NCI-H510A (cell line): ENCODE measurements at regions not wholly inside any gene's neighbourhood (a gene's known extent, or its start where the extent isn't known, plus 50 kb on each side); places are given as distances from the start of the nearest gene placed in this dataset.
"Not testable (repeated sequence)": the region's sequence is repeated elsewhere in the genome, so short reads cannot be mapped to it uniquely, and the experiment has no call there.

Experiments
- DNase-seq: peaks from one replicate; lab custom pipeline; 2025; lab: John Stamatoyannopoulos, UW

DNA sequence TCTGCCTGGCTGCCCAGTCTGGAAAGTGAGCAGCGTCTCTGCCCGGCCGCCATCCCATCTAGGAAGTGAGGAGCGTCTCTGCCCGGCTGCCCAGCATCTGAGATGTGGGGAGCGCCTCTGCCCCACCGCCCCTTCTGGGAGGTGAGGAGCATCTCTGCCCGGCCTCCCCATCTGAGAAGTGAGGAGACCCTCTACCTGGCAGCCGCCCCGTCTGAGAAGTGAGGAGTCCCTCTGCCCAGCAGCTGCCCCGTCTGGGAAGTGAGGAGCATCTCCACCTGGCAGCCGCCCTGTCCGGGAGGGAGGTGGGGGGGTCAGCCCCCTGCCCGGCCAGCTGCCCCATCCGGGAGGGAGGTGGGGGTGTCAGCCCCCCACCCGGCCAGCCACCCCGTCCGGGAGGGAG is 644.2 kb upstream of the PRMT6 start:
- DNase-seq = not testable (repeated sequence)

DNA sequence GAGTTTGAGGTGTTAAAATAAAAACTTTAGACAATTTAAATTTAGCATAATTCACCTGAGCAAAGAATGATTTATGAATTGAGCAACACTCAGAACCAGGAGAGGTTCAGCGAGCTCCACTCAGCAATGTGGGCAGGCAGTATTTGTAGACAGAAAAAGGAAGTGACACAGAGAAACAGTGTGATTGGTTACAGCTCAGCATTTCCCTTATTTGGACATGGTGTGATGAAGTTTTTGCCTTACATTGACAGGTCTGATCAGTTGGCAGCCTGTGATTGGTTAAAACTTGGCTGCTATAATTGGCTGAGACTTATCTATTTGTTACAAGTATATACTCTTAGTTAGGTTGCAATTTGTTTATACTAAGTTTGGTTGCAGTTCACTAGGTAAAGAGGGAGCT is 621.2 kb upstream of the PRMT6 start:
- no peak for DNase-seq

DNA sequence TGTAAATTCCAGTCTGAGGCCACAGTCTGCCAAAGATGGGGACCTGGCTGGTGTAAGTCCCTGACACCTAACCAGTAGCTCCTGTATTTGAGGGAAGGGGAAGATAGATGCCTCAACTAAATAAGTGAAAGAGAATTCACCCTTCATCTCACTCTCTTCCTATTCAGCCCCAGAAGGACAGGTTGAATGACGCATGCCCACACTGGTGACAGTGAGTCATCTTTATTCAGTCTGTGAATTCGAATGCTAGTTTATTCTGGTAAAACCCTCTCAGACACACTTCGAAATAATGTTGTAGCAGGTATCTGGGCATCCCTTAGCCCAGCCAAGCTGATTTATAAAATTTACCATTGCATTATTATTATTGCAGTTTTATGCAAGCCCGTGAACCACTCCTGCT is 617.0 kb upstream of the PRMT6 start:
- DNase-seq = no peak

DNA sequence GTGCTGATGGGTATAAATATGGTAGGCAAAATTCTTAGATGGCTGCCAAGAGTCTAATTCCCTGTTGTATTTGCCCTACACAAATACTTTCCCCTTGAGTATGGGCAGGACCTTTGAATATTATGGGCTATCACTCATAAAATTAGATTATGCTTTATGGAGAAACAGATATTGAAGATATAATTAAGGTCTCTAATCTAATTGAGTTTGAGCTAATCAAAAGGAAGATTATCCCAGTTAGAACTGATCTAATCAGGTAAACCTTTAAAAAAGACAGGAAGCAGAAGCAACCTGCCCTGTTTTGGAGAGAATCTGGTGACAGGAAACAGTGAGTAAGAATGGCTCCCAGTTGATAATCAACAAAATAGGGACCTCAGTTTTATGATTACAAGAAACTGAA is 609.0 kb upstream of the PRMT6 start:
- no peak for DNase-seq

DNA sequence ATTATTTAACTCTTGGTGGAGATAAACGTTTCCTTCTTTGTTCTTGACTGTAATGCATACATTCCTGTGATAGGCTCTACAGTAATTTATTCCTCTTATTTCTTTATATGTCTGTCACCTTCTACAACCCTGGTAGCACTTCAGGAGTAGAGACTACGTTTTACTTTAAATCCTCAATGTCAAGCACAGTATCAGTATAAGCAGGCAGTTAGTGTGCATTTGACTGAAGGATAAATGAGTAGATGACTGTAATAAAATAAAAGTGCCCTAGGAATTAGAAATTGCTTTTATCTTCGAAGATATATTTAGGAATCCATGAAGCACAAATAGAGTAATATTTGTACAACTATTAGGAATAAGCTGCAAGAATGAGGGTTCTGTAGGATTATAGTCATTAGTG is 599.6 kb upstream of the PRMT6 start:
- no peak for DNase-seq

DNA sequence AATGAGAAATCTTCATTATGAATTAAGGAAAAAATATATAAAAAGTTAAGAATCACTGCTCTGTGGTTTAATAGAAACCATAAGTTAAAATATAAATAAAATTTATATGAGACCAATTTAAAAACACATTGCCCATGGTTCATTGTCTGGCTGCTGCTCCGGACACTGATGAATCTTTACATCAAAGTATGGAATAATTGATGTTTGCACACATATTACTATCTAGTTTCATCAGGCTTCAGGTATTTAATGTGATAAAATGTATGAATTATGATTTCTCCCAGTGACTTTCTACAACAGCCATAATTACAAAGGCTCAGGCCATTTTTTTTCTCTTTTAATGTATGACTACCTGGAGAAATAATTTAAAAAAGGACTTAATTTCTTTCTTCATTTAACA is 599.1 kb upstream of the PRMT6 start:
- DNase-seq = no peak

DNA sequence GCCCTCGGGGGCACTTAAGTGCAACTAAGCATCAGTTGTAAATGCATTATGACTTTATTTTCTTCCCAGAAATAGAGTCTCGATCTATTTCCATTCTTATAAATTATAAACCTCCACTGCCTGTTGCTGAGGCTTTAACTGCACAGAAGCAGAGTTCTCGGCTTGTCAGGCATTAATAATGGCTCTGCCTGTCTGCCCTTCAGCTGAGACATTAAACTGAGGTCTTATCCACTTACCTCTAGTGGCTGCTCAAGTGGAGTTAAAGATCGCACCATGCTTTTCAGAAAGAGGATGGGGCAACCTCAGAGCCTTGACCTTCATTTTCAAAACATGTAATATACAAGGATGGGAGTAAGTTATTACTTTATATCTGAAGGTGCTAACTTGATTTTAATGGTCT is 597.6 kb upstream of the PRMT6 start:
- no peak for DNase-seq

DNA sequence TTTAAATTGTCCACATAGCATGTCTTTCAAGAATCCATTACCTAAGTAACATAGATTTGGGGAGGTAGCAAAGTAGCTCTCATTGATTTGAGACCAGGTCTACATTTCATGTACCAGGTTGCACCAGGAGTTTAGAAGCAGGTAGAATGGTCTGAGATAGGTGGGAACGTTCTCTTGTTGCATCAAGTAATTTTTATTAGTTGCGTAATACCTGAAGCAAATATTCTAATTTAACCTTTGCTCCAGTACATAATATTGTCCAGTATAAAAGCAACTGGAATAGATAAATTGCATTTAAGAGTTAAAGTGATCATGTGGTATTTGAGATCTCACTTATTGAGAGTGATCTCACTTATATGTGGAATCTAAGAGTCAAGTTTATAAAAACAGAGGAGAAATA is 597.1 kb upstream of the PRMT6 start:
- DNase-seq = no peak

DNA sequence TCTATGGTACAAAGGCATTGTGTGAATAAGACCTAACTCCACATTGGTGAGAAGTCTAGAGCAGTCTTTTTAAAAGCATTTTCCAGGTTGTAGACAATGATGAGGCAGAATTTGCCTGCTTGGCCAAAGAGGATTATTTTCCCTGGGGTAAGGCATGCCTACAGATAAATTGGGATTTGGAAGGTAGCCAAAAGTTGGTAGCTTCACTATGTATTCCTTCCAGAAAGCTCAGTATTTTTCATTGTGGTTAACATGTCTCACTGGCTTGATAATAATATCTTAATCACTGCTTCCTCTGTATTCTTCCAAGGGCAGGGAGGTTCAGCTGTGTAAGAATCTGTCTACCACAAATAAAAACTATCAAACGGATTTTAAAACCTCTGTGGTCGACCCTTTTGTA is 590.8 kb upstream of the PRMT6 start:
- no peak for DNase-seq

DNA sequence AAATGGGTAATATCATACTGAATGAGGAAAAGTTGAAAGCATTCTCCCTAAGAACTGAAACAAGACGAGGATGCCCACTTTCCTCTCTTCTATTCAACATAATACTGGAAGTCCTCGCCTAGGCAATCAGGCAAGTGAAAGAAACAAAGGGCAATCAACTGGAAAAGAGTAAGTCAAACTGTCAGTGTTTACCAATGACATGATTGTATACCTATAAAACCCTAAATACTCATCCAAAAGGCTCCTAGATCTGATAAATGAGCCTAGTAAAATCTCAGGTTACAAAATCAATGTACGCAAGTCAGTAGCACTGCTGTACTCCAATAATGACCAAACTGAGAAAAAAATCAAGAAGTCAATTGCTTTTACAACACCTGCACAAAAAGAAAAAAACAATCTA is 575.8 kb upstream of the PRMT6 start:
- no peak for DNase-seq

DNA sequence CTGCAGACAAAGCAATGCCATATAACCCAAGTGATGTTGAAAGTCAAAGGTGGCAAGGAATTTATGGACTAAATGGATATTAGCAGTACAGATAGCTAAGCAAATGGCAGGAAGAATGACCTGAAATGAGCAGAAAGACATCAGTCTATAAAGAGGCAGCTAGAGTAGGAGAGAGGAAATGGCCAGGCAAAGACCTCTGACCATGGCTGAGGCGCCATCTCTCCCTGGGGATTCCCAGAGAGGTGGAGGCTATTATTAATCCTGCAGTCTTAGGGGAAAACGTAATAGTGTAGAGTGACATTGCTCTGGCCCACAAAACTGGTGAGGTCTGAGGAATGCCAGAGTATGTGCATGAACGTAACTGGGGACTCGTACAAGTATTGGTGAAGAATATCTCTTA is 563.6 kb upstream of the PRMT6 start:
- DNase-seq = no peak

DNA sequence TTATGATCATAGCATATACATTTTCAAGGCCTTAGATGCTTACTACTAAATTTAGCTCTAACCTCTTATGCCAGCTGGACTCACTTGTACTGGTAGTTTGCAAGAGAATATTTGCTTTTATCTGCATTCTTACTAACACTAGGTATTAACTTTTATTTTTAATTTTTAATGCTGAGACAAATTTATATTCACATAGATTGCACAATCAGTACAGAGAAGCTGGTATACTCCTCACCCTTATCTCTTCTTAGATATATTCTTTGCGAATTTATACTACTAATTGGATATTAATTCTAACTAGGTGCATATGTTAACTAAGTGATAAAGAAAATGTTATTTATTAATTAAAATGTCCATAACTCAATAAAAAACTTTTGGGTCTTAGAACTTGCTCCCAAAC is 561.8 kb upstream of the PRMT6 start:
- DNase-seq = no peak

DNA sequence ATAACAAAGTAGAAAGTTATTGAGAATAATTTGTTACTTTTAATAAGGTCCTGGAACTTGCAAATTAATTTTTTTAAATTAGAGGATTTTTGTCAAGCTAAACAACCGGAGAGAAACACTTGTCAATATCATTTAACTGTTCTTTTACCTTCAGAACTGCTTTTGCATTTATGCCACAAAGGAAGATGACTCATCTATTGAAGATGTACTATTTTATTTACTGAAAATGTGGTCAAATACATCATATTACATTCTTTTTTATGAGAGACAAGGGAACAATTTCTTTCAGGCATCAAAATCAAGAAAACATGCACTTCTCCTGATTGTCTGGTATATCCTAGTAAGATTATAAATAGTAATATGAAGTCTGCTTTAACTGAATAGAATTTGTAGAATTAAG is 558.2 kb upstream of the PRMT6 start:
- no peak for DNase-seq

DNA sequence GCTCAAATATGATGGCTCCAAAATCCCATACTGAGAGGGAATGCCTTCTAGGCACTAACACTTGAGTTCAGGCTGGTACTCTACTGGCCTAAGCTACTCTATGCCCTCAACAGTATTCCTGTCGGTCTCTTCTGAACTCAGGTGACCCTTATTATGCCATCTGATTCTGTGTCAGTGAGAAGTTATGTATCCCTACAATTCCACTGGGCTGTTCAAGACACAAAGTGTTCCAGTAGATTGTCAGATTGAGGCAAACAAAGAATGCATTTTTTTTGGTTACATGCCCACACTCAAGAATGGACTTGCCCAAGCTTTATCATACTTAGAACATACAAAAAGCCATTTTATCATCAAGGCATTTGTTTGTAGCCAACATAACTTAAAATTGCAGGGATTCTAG is 553.8 kb upstream of the PRMT6 start:
- no peak for DNase-seq

DNA sequence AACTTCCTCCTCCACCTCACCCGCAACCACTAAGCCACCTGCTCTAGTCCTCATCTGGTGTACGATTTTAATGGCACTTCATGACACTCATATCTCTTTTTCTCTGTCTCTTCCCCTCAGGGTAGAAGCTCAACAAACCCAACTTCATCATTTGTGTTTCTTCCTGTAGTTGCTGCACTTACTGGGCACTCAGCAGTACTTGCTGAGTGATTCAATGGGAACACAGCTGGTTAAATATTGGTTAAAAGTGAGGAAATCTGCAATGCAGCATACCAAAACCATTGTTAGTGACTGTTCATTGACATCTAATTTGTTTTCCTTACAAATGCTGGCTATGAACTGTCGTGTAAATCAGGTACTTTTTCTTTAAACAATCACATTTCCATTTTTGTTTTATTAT is 541.1 kb upstream of the PRMT6 start:
- DNase-seq = peak; percentile 71

DNA sequence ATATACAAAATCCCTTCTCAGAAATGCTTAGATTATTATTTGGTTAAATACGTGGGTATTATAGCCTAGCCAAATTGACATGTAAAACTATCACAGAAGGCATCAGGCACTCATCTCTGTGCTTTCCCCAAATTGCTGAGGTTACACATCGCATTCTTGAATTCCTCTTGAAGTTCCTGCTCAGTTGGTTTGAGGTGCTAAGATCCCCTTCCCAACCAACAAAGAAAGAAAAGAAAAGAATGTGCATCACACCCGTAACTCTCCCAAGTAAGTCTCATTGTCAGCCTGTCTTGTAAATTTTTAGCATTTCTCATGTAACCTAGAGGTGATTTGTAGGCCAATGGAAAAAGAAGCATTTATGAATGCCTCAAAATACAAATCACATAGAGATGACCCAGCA is 539.2 kb upstream of the PRMT6 start:
- DNase-seq = no peak

DNA sequence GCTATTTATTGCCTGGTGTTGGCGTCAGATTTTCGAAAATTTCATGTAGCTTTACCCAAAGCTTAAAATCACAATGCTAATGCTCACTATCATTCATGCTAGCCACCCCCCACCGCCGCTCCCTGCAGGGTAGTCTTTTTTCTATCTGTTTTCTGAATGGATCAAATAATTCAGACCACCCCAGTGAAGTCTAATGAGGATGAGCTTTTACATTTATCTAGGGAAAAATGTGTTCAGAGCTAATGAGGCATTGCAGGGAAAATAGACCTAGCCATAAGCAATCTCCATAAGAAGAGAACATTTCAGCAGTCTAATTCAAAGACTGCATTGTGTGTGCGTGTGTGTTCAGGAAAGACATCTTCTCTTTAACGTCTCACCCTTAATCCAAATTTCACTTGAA is 533.0 kb upstream of the PRMT6 start:
- DNase-seq = no peak

DNA sequence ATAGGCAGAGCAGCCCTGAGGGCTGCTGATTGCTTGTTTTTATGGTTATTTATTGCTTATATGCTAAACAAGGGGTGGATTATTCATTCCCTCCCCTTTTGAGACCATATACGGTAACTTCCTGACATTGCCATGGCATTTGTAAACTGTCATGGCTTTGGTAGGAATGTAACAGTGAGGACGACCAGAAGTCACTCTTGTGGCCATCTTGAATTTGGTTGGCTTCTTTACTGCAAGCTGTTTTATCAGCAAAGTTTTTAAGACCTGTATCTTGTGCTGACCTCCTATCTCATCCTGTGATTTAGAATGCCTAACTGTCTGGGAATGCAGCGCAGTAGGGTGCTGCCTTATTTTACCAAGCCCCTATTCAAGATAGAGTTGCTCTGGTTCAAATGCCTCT is 531.8 kb upstream of the PRMT6 start:
- DNase-seq = no peak

DNA sequence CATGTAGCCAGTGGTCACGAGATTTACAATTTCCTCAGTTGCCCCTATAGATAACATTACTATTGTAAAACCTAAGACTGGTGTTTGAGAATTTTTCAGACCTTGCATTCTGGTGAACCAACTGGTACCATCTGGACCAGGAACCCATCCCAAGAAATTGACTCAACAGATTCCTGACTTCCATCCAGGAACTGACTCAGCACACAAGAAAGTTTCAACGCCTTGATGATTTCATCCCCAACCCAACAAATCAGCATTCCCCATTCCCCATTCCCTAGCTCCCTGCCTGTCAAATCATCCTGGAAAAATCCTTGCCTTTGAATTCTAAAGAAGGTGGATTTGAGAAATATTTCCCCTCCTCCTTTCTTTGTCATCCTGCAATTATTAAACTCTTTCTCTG is 529.8 kb upstream of the PRMT6 start:
- DNase-seq = no peak

DNA sequence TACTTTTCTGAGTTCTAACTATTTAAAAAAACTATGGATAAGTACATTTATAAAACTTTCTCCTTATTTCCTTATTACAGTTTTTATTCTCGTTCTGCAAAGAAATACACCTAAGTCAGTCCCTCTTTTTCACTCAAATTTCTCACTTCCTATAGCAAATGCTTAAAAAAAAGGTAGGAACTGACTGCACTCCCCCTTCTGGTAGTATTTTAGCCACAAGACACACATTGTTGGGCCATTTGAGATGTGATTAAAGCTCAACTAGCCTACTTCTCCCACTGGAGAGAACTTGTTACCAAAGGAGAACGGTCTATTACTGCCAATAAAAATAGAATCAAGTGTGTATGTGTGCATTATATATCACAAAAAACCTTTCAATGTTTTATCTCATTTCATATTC is 521.9 kb upstream of the PRMT6 start:
- DNase-seq = no peak

DNA sequence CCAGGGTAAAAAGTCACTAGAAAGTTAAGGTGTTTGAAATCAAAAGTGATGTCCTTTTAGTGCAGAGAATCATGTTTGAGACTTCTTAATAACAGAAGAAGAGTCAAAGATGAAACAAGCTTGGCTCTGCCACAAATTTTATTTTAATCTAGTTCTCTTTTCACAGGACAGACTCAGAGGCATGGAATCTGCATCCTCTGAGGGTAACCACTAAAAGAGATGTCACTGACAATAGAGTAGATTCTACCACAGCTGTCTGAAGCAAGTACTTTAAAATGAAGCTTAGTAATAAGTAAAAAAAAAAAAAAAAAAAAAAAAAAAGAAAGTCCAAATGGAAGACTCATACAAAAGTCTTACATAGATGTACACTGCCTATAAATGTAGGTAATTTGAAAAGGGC is 519.7 kb upstream of the PRMT6 start:
- DNase-seq = no peak

DNA sequence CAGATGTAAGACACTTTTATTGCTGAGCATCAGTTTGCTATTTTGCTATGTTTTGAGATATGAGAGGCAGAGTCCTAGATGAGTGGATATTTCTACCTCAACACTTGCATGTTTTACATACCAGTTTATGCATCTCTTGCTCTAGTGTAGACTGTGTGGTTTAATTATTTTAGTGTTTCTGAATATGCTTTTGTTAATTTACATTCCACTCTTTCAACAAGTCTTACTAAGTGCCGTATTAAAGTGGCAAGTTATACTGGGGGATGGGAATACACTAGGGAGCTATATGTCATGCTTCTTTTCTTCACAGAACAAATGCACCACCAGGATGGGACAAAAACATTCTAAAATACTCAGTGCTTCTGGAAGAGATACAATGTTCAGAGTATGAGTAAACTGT is 507.7 kb upstream of the PRMT6 start:
- no peak for DNase-seq

DNA sequence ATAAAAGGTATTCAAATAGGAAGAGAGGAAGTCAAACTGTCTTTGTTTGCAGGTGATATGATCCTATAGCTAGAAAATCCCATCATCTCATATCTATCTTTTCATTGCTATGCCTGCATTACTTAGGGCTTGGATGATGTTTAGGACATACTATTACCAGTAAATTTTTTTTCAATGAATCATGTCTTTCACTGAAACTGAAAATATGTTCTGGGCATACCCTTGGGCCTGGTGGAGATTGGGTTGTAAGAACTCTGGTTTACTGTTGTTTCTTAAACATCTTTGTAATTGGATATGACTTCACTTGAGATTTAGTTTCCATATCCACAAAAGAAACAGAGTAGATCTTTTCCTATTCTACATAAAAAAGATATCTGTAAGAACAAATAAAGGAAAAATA is 502.2 kb upstream of the PRMT6 start:
- no peak for DNase-seq

DNA sequence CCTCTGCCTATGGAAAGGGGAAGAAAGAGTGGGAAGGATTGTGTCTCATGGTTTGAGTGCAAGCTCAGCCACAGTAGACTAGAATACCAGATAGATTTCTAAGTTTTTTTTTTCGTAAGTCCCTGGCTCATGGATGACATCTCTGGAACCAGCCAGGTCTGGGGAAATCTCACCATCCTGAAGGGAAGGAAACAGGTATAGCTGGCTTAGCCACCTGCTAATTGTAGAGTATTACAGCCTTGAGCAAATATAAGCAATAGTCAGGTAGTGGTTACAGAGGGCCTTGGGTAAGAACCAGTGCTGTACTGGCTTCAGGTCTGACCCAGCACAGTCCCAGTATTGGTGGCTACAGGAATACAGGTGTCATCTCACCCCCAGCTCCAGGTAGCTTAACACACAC is 500.9 kb upstream of the PRMT6 start:
- no peak for DNase-seq

DNA sequence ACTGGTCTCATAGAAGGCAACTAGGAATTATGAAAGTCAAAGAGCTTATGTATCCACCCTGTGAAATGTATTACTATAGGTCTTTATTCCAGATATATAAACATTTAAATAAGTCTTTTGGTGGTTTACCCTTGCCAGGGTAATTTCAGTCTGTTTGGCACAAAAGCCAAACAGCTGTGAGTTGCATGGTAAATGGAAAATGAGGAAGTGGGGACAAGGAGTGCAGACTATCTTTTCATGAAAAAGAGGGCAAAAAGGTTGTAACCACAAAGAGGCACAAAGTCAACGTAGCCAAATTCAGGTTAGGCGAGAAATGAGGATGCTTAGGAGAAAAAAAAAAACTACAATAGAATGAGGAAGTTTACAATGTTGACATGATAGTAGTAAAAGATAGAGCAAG is 492.3 kb upstream of the PRMT6 start:
- DNase-seq = no peak
